ENCODE measurements at regions not wholly inside any gene's neighbourhood (a gene's known extent, or its start where the extent isn't known, plus 50 kb on each side); places are given as distances from the start of the nearest gene placed in this dataset.
A peak's percentile ranks its signal among the peaks of the same experiment; 100 is the strongest.

GRCh38 chr6:40285535-40285934 is 301.6 kb downstream of the LRFN2 start:
- Histone ChIP-seq H3K4me1 (no peaks in the 10 kb centered on the region), H3K9me3 (no peaks in the 10 kb centered on the region), H3K4me3 (no peak overlapping the region), H3K36me3 (no peaks in the 10 kb centered on the region), H3K27ac (no peak overlapping the region), H3K27me3 (no peaks in the 10 kb centered on the region)
- no peak for ATAC-seq
- intact Hi-C loops (cut with DNase I): no loop called here
- TF ChIP-seq CTCF (IDR thresholded peaks at IDR 0.05) (no peak), POLR2A (IDR thresholded peaks at IDR 0.05) (no peak)
- 73% methylated on average over 3 of the region's 3 CpGs for WGBS (ENCODE audit: insufficient coverage, low coverage, low lambda C conversion rate, missing lambda C conversion rate)
- no peak for DNase-seq

- DNase-seq: no peak
- no peak overlapping the region for H3K27ac ChIP-seq
- no peak for ATAC-seq
- no peaks in the 10 kb centered on the region for H3K9me3 ChIP-seq
- TF ChIP-seq POLR2A (IDR thresholded peaks at IDR 0.05) (no peak), CTCF (IDR thresholded peaks at IDR 0.05) (no peak)
- no peaks in the 10 kb centered on the region for H3K4me1 ChIP-seq
- intact Hi-C loops (cut with DNase I): no loop called here
- no peaks in the 10 kb centered on the region for H3K36me3 ChIP-seq
- H3K27me3 ChIP-seq: no peaks in the 10 kb centered on the region
- WGBS (ENCODE audit: insufficient coverage, low coverage, low lambda C conversion rate, missing lambda C conversion rate): 75% methylated on average over 2 of the region's 2 CpGs
- no peak overlapping the region for H3K4me3 ChIP-seq
Observed at GRCh38 chr6:40282986-40283385, 304.2 kb downstream of the LRFN2 start.

GRCh38 chr6:40281402-40281801 is 305.8 kb downstream of the LRFN2 start:
- intact Hi-C loops (cut with DNase I): no loop called here
- 82% methylated on average over 4 of the region's 5 CpGs for WGBS (ENCODE audit: insufficient coverage, low coverage, low lambda C conversion rate, missing lambda C conversion rate)
- Histone ChIP-seq H3K27me3 (no peaks in the 10 kb centered on the region), H3K27ac (no peak overlapping the region), H3K4me3 (no peak overlapping the region), H3K9me3 (no peaks in the 10 kb centered on the region), H3K4me1 (no peaks in the 10 kb centered on the region), H3K36me3 (no peaks in the 10 kb centered on the region)
- DNase-seq (no peak), ATAC-seq (no peak)
- TF ChIP-seq POLR2A (IDR thresholded peaks at IDR 0.05): no peak

GRCh38 chr6:40280231-40280630 is 306.9 kb downstream of the LRFN2 start:
- WGBS (ENCODE audit: insufficient coverage, low coverage, low lambda C conversion rate, missing lambda C conversion rate): 59% methylated on average over 3 of the region's 3 CpGs
- TF ChIP-seq CTCF (IDR thresholded peaks at IDR 0.05): no peak
- no peak for TF ChIP-seq POLR2A (IDR thresholded peaks at IDR 0.05)
- Histone ChIP-seq H3K27ac (no peak overlapping the region), H3K9me3 (no peaks in the 10 kb centered on the region), H3K4me3 (no peak overlapping the region), H3K36me3 (no peaks in the 10 kb centered on the region), H3K27me3 (no peaks in the 10 kb centered on the region), H3K4me1 (no peaks in the 10 kb centered on the region)
- intact Hi-C loops (cut with DNase I): no loop called here
- DNase-seq (no peak), ATAC-seq (no peak)

GRCh38 chr6:40276141-40276540 is 311.0 kb downstream of the LRFN2 start:
- 55% methylated on average over 14 of the region's 15 CpGs for WGBS (ENCODE audit: insufficient coverage, low coverage, low lambda C conversion rate, missing lambda C conversion rate)
- Histone ChIP-seq H3K4me1 (no peaks in the 10 kb centered on the region), H3K9me3 (no peaks in the 10 kb centered on the region), H3K27ac (no peak overlapping the region), H3K4me3 (no peak overlapping the region), H3K36me3 (no peaks in the 10 kb centered on the region), H3K27me3 (no peaks in the 10 kb centered on the region)
- intact Hi-C loops (cut with DNase I): no loop called here
- DNase-seq (no peak), ATAC-seq (peak; percentile 23 to 72 (median 46))
- no peak for TF ChIP-seq POLR2A (IDR thresholded peaks at IDR 0.05)
- TF ChIP-seq CTCF (IDR thresholded peaks at IDR 0.05): no peak

All from right lobe of liver (tissue), 6 donors.